GM19468 (cell line): ENCODE measurements at regions not wholly inside any gene's neighbourhood (a gene's known extent, or its start where the extent isn't known, plus 50 kb on each side); places are given as distances from the start of the nearest gene placed in this dataset.

Experiments
- ATAC-seq: cut with Tn5 transposase; IDR thresholded peaks from one replicate; pipeline ENCODE4 v1.9.1; 2021; ENCODE audit warnings: mild to moderate bottlenecking, moderate library complexity, moderate number of reproducible peaks; ENCODE audit not compliant: unreplicated experiment; ENCODE audit errors: extremely low read depth

GRCh38 chr1:57719274-57719673 is 295.4 kb upstream of the DAB1 start:
- ATAC-seq = no peak

- ATAC-seq = no peak
These were observed 289.6 kb upstream of the DAB1 start for GRCh38 chr1:57713501-57713900.

DNA sequence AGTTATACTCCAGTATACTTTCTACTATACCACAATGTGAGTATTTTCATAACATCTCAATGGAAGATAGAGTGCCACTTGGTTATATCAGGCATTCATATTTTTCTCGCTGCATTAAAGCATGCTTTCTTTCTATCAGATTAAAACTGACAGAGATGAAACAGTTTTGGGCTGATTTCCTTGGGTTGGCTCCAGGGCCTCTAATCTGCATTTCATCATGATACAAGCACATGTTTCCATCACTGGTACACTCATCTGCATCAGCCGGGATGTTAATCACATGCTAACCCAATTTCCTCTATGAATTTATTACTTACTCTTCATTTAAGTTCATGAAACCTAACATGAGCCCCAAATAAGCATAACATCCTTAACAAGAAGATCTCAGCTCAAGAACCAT is 289.0 kb upstream of the DAB1 start:
- ATAC-seq = no peak

GRCh38 chr1:57711326-57711725 is 287.5 kb upstream of the DAB1 start:
- no peak for ATAC-seq

DNA sequence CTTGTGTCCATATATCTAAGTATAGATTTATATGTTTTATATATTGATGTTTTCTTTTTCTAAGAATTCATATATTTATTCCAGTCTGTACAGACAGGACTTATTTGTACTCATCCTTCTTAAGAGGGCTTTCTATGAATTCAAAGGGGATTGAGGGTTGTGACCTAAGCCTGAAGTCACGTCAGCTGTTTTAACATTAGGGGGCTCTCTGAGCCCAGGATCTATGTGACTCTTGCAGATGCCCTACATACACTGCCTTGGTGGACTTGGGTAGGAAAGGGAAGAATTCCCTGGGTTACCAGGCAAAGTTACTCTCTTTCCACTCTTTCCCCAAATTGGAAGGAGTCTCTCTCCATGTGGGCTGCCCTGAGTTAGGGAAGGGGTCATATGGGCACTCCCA is 283.8 kb upstream of the DAB1 start:
- ATAC-seq = no peak

DNA sequence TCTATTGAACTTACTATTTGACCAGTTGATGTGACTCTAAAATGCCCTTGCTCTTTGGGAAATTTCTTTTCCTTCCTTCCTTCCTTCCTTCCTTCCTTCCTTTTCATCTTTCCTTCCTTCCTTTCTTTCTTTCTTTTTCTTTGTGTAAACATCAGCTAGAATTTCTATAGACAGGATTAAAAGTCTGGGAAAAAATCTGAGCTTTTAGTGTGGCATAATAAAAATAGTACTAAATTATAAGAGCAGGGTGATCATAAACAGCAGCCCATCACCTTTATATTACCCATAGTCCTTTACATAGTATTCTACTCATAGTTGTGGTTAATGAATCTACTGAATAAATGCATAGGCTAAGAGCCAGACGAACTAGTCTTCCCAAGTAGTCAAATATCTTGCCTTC is 281.0 kb upstream of the DAB1 start:
- no peak for ATAC-seq

DNA sequence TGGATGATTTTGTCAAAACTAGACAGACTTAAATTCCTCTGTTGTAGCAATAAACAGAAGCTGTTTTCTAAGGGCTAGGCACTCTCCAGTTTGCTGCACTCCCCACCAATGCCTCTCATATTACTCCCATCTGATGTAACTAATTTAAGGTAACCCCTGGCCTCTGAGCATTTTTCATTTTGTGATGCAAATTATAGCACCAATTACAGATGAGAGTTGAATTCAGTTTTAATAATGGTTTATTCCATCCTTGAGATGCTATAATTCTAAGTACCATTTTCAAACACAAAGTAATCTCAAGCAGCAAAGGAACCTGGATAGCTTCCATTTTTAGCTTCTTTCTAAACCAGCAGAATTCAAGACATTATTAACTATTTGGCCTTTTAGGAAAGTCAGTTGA is 280.4 kb upstream of the DAB1 start:
- no peak for ATAC-seq

- no peak for ATAC-seq
These were observed 273.0 kb upstream of the DAB1 start for GRCh38 chr1:57696904-57697303.

GRCh38 chr1:57696043-57696442 is 272.2 kb upstream of the DAB1 start:
- no peak for ATAC-seq

GRCh38 chr1:57686306-57686705 is 262.4 kb upstream of the DAB1 start:
- no peak for ATAC-seq

DNA sequence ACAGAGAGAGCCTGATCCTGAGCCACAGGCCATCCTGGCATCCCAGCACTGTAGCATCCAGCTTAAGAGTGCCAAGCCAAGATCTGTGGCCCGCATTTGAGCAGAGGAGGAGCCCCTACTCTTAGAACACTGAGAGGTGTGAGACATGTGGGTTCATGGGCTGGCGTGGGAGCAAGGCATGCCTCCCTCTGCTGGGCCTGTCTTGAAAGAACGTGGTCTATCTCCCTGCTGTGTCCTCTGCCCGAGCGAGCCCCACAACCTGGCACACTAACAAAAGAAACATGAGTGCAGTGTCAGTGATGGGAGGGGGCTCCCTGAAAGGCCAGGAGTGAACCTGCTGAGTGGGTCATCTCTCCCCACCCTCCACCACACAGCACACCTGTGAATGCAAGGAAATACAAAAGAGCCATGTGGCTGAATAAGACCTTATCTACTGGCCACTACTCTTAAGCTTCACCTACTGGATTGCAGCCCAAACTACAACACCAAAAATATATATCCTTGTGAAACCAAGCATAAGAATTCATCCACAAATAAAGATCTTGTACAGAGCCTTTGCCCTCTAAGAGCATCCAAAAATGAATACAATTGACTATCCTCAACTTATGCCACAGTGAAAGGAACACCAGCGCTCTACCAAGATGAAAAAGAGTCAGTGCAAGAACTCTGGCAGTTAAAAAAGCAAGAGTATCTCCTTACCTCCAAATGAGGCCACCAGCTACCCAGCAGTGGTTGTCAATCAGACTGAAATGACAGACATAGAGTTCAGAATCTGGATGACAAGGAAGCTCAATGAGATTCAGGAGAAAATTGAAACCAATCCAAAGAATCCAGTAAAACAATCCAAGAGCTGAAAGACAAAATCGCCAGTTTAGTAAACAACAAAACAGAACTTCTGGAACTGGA is 259.4 kb upstream of the DAB1 start:
- no peak for ATAC-seq

- ATAC-seq = no peak
These were observed 254.3 kb upstream of the DAB1 start for GRCh38 chr1:57678138-57678537.

- ATAC-seq = no peak
These were observed 251.9 kb upstream of the DAB1 start for GRCh38 chr1:57675776-57676175.

DNA sequence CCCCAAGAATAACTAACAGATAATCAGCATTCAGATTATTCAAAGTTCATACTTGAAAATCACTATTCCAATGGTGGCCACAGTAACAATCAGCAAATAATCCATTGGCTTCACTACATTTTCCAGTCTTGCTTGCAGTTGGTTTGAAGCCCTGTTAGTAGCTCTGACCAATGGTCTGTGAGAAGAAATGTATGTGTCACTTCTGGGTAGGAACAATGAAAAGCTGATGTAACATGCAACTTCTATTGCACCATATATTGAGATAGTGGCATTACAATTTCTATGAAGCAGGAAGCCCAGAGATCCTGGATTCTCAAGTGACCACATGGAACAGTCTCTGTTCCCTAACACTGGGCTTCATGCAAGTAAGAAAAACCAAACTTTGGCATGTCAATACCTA is 250.9 kb upstream of the DAB1 start:
- ATAC-seq = no peak

DNA sequence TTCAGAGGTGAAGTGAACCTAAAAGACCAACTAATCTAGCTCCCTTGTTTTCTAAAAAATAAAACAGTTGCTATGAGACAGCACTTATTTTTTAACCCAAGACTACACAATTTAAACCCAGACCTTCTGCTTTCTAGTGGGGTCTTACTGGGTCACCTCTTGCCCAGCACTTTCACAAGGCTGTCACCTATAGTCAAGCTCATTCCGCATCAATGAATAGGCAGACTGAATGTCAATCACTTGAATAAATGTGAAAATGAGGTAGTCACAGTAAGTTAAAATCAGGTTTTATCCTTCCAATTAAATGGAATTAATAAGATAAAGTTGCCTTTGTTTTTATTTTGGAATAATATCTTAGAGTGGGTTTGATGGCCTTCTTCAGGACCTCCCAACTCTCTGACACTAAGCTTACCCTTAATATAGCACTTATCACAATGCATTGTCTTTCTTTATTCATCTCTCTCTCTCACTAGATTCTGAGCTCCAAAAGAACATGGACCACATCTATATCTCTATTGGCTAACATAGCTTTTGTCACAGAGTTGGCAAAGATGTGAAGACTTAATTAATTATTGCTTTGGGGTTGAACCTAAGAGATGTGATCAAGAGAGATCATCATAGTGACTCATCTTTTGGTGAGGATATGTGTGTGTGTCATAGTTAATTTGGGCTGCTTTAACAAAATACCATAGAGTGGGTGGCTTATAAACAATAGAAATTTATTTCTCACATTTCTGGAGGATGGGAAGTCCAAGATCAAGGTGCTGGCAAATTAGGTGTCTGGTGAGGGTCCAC is 248.7 kb upstream of the DAB1 start:
- ATAC-seq = no peak

DNA sequence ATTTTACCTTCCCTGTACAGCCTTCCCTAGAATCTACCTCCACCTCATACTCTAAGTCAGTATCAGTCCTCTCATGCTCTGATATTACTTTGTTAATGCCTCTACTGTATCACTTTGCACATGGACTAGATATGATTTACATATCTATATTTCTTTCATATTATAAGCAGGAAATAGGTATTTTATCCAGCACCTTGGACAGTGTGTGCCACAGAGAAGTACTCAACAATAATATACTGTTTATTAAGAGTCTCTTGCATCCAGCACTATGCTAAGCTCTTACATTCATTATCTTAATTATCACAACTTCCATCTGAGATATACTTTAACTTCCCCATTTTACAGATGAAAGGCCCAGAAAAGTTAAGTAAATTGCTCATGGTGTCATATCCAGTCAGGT is 247.9 kb upstream of the DAB1 start:
- ATAC-seq = no peak

GRCh38 chr1:57659804-57660203 is 235.9 kb upstream of the DAB1 start:
- no peak for ATAC-seq

- ATAC-seq = no peak
These were observed 231.3 kb upstream of the DAB1 start for GRCh38 chr1:57655161-57655560.

DNA sequence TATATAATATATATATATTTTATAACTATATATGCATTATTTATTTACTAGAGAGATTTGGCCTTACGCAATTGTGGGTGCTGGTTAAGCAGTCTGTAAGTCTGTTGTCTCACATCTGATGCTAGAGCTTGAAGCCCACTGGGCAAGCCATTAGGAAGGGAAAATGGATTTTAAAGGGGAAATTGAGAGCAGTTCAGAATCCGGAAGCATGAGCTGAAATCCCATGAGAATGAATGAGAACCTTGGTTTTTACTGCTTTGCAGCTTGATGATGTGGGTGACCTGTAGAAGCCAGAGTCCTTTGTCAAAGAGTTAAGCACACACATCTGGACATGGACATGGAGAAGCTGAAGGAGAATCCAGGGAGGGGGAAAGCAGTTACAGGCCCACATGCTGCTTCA is 220.8 kb upstream of the DAB1 start:
- ATAC-seq = no peak

DNA sequence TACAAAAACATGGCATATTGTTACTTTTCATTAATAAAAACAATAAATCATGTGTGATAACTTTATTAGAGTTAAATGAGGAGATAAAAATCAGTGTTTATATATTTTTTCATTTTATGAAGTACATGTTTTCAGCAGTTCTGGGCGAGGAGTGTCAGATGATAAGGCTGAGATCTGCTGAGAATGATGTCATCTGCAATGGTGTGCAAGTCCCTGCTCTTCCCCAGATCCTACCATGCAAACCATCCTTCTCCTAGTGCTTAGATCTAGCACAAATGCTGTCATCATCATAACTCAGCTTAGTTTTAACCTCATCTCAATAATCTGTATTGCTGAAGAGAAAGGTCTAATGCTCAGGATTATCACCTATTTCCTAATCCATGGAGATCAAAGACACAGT is 214.4 kb upstream of the DAB1 start:
- no peak for ATAC-seq

- ATAC-seq = no peak
These were observed 213.3 kb upstream of the DAB1 start for GRCh38 chr1:57637155-57637554.

DNA sequence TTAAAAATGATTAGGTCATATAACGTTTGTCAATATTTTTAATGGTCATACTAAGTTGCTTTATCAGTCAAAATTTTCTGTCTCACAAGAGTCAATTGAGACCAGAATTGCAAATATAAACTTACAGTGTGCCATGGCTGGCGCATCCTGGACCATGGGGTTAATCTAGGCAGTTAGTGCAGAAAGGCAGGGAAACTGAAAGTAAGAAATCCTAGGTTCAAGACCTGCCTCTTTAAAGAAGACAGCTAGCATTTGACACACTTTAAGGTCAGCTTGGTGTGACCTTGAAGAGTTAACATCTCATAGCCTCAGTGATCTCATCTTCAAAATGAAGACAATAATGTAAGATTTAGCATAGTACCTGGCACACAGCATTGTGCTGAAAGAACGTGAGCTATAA is 210.0 kb upstream of the DAB1 start:
- ATAC-seq = no peak
